Right lobe of liver (tissue), 6 donors: ENCODE measurements at regions not wholly inside any gene's neighbourhood (a gene's known extent, or its start where the extent isn't known, plus 50 kb on each side); places are given as distances from the start of the nearest gene placed in this dataset.

Experiments used
- ATAC-seq, 4 donors: fragments of 200-7000 bp; cut with Tn5 transposase; one replicate each; pipeline ENCODE4 v1.9.1; 2020; ENCODE audit warnings: mild to moderate bottlenecking in 4 of 4, moderate library complexity in 4 of 4
- DNase-seq, 3 donors: peaks; one replicate each; pipeline ENCODE4 v3.0.0-alpha.2; 2020
- H3K27ac ChIP-seq, 3 donors: fragments of 200-600 bp; one replicate each; pipeline ENCODE4 v1.8.0; 2022
- H3K27me3 ChIP-seq, 2 donors: fragments of 200-600 bp; one replicate each; pipeline ENCODE4 v1.8.0; 2022
- H3K36me3 ChIP-seq, 4 donors: fragments of 200-600 bp; sonication (generic) in 1 of 4; one replicate each; pipeline versions ENCODE4 v1.5.1 to v1.8.0; 2017 to 2022; ENCODE audit warnings: control low read depth in 1 of 4
- H3K4me1 ChIP-seq, 4 donors: fragments of 200-600 bp; sonication (generic) in 1 of 4; one replicate each; pipeline versions ENCODE4 v1.5.1 to v1.8.0; 2017 to 2022; ENCODE audit warnings: control low read depth in 1 of 4
- H3K4me3 ChIP-seq, 3 donors: fragments of 200-600 bp; one replicate each; pipeline ENCODE4 v1.8.0; 2022
- H3K9me3 ChIP-seq, 4 donors: fragments of 200-600 bp; sonication (generic) in 1 of 4; one replicate each; pipeline versions ENCODE4 v1.5.1 to v1.8.0; 2017 to 2022; ENCODE audit warnings: control low read depth in 1 of 4
- CTCF ChIP-seq, 4 donors: fragments of 200-600 bp in 3 of 4; fragments of 450-650 bp in 1 of 4; IDR thresholded peaks; one replicate each; pipeline versions ENCODE4 v1.5.1 to v1.8.0; 2016 to 2022; ENCODE audit warnings: antibody characterized with exemption in 4 of 4, mild to moderate bottlenecking in 2 of 4
- POLR2A ChIP-seq: fragments of 450-650 bp; IDR thresholded peaks from one replicate; pipeline ENCODE4 v1.6.1; 2017; ENCODE audit warnings: antibody characterized with exemption, mild to moderate bottlenecking
- WGBS: methylation state at CpG from one replicate; pipeline ENCODE4 v1.1.6; 2018; ENCODE audit warnings: low coverage, low lambda C conversion rate; ENCODE audit not compliant: insufficient coverage; ENCODE audit errors: missing lambda C conversion rate; 5-methylcytosine and 5-hydroxymethylcytosine counted together
- intact Hi-C, 2 donors: fragments of 100-400 bp; cut with DNase I; formaldehyde crosslinking; loops; one replicate each; pipeline versions ENCODE4 v1.11.2 to v1.14.1; 2022
- donor health status: DM: no; HTN: yes; CAD: no.
- donor health status: DM: no; HTN: no; CAD: no.
- donor health status: DM: no; HTN: no; CAD: no.
- donor health status: DM: no; HTN: yes; CAD: no.
- donor health status: DM: no; HTN: yes; CAD: no.

DNA sequence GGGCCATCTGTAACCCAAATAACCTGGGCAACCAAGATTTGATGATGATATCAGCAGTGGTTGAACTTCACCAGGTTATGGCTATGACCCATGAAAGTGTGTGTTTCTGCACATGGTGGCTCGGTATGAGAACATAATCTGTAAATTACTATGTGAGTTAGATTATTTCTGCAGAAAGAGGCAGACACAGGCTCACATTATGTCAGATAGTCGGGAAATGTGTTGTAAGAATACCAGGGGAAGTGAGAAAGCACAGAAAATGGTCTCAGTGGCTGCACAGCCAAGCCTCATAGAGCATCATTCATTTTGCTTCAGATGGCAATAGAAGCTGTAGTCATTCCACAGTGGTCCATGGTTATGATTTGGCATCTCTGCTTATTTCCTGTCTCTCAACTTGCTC, 63.0 kb upstream of the RBPJ start:
- no peak for DNase-seq
- 30% methylated on average over 2 of the region's 2 CpGs for WGBS
- ATAC-seq, result peak in 2 of 4 donors; percentile 19 to 43
- Histone ChIP-seq H3K4me1 (no peaks in the 10 kb centered on the region), H3K4me3 (no peak overlapping the region), H3K27me3 (no peaks in the 10 kb centered on the region), H3K9me3 (no peaks in the 10 kb centered on the region), H3K27ac (no peak overlapping the region), H3K36me3 (no peaks in the 10 kb centered on the region)
- TF ChIP-seq POLR2A (no peak), CTCF (IDR thresholded peaks at IDR 0.05) (no peak)
- intact Hi-C loops, result no loop called here

DNA sequence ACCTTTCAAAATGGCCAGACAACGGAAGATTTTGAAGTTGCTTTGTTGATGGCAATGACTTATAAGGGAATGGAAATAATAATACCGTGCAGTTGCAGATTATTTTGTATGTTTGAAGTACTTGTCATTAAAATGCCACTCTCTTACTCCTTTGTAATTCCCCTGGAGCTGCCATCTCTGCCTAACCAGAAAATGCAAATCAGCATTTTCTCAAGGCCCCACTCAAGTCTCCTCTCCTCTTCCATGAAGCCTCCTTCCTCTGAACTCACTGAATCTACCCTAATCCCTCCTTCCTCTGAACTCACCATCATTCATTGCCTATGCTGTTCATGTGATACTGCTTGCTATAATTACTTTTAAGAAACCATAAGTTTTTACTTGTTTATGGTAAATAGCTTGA, 60.2 kb upstream of the RBPJ start:
- WGBS, result 83% methylated on average over 2 of the region's 2 CpGs
- TF ChIP-seq POLR2A, result no peak
- no peak for TF ChIP-seq CTCF (IDR thresholded peaks at IDR 0.05)
- Histone ChIP-seq H3K4me3 (no peak overlapping the region), H3K27ac (no peak overlapping the region), H3K9me3 (no peaks in the 10 kb centered on the region), H3K4me1 (no peaks in the 10 kb centered on the region), H3K27me3 (no peaks in the 10 kb centered on the region), H3K36me3 (no peaks in the 10 kb centered on the region)
- ATAC-seq, result no peak
- intact Hi-C loops, result no loop called here
- no peak for DNase-seq

- intact Hi-C loops, result no loop called here
- TF ChIP-seq CTCF (IDR thresholded peaks at IDR 0.05) (no peak), POLR2A (no peak)
- WGBS, result 10% methylated on average over 2 of the region's 2 CpGs
Measured at GRCh38 chr4:26261405-26261804, 59.4 kb upstream of the RBPJ start.

GRCh38 chr4:26263165-26263564, 57.6 kb upstream of the RBPJ start:
- Histone ChIP-seq H3K4me3 (no peak overlapping the region), H3K27ac (no peak overlapping the region), H3K36me3 (no peaks in the 10 kb centered on the region), H3K27me3 (no peaks in the 10 kb centered on the region), H3K4me1 (no peaks in the 10 kb centered on the region), H3K9me3 (no peaks in the 10 kb centered on the region)
- no peak for TF ChIP-seq POLR2A
- TF ChIP-seq CTCF (IDR thresholded peaks at IDR 0.05), result no peak
- 59% methylated on average over 5 of the region's 5 CpGs for WGBS
- ATAC-seq (no peak), DNase-seq (no peak)
- intact Hi-C loops, result no loop called here

More at GRCh38 chr4:26261405-26261804, 59.4 kb upstream of the RBPJ start:
- DNase-seq, result no peak
- Histone ChIP-seq H3K27me3 (no peaks in the 10 kb centered on the region), H3K36me3 (no peaks in the 10 kb centered on the region), H3K4me3 (no peak overlapping the region), H3K4me1 (no peaks in the 10 kb centered on the region), H3K27ac (no peak overlapping the region), H3K9me3 (no peaks in the 10 kb centered on the region)
- ATAC-seq, result no peak

GRCh38 chr4:26264109-26264508, 56.7 kb upstream of the RBPJ start:
- H3K9me3 ChIP-seq, result no peaks in the 10 kb centered on the region
- intact Hi-C loops, result no loop called here
- H3K4me3 ChIP-seq, result no peak overlapping the region
- H3K27me3 ChIP-seq, result no peaks in the 10 kb centered on the region
- H3K27ac ChIP-seq, result no peak overlapping the region
- DNase-seq (no peak), ATAC-seq (no peak)
- H3K36me3 ChIP-seq, result no peaks in the 10 kb centered on the region
- no peaks in the 10 kb centered on the region for H3K4me1 ChIP-seq
- 91% methylated on average over 5 of the region's 5 CpGs for WGBS
- TF ChIP-seq POLR2A, result no peak
- TF ChIP-seq CTCF (IDR thresholded peaks at IDR 0.05), result no peak
